Gastroesophageal sphincter (tissue), 3 donors: ENCODE measurements at regions not wholly inside any gene's neighbourhood (a gene's known extent, or its start where the extent isn't known, plus 50 kb on each side); places are given as distances from the start of the nearest gene placed in this dataset.

Source experiments
- EP300 ChIP-seq: sonication (generic); formaldehyde crosslinking; IDR thresholded peaks from one replicate; pipeline ENCODE4 v1.6.1; 2017; ENCODE audit warnings: antibody characterized with exemption, mild to moderate bottlenecking
- POLR2A ChIP-seq, 2 donors: fragments of 450-650 bp; IDR thresholded peaks; one replicate each; pipeline ENCODE4 v1.6.1; 2017; ENCODE audit warnings: antibody characterized with exemption in 2 of 2, mild to moderate bottlenecking in 2 of 2, moderate library complexity in 1 of 2
- POLR2AphosphoS5 ChIP-seq: sonication (generic); formaldehyde crosslinking; IDR thresholded peaks from one replicate; pipeline ENCODE4 v1.6.1; 2017; ENCODE audit warnings: antibody characterized with exemption
- TF ChIP-seq, protein P1 (sequence below), 4 experiments: fragments of 200-600 bp in 2 of 4; fragments of 450-650 bp in 2 of 4; sonication (generic) in 1 of 4; IDR thresholded peaks; one replicate each; pipeline ENCODE4 v1.5.1; 2017 to 2019; ENCODE audit warnings: antibody characterized with exemption in 4 of 4, mild to moderate bottlenecking in 2 of 4, moderate library complexity in 2 of 4

DNA sequence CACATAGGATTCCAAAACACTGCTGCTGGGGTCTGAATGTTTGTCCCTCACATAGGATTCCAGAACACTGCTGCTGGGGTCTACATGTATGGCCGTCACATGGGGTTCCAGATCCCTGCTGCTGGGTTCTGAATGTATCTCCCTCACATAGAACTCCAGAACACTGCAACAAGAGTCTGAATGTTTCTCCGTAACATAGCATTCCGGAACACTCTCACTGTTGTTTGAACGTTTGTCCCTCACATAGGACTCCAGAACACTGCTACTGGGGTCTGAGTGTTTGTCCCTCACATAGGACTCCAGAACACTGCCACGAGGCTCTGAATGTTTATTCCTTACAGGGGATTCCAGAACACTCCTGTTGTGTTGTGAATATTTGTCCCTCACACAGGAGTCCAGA is 216.8 kb downstream of the FOXD4L6 start:
- TF ChIP-seq POLR2A (IDR thresholded peaks at IDR 0.05), result no peak
- TF ChIP-seq, protein P1, sequence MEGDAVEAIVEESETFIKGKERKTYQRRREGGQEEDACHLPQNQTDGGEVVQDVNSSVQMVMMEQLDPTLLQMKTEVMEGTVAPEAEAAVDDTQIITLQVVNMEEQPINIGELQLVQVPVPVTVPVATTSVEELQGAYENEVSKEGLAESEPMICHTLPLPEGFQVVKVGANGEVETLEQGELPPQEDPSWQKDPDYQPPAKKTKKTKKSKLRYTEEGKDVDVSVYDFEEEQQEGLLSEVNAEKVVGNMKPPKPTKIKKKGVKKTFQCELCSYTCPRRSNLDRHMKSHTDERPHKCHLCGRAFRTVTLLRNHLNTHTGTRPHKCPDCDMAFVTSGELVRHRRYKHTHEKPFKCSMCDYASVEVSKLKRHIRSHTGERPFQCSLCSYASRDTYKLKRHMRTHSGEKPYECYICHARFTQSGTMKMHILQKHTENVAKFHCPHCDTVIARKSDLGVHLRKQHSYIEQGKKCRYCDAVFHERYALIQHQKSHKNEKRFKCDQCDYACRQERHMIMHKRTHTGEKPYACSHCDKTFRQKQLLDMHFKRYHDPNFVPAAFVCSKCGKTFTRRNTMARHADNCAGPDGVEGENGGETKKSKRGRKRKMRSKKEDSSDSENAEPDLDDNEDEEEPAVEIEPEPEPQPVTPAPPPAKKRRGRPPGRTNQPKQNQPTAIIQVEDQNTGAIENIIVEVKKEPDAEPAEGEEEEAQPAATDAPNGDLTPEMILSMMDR (IDR thresholded peaks at IDR 0.05), result no peak
- no peak for TF ChIP-seq EP300
- TF ChIP-seq POLR2AphosphoS5, result no peak
